ACC112 (cell line): ENCODE measurements at regions not wholly inside any gene's neighbourhood (a gene's known extent, or its start where the extent isn't known, plus 50 kb on each side); places are given as distances from the start of the nearest gene placed in this dataset.

Experiments
- H2AFZ ChIP-seq: fragments of 200-600 bp; sonication (generic); one replicate; pipeline ENCODE4 v1.6.0; 2017; ENCODE audit warnings: antibody characterized with exemption, low read length; ENCODE audit not compliant: unreplicated experiment
- H3K27ac ChIP-seq: fragments of 200-600 bp; sonication (generic); 2 replicates; pipeline ENCODE4 v1.5.1; 2014; ENCODE audit warnings: low read depth, mild to moderate bottlenecking, antibody characterized with exemption, low read length, moderate library complexity
- H3K27me3 ChIP-seq: fragments of 200-600 bp; sonication (generic); 2 replicates; pipeline ENCODE4 v1.6.1; 2014; ENCODE audit warnings: mild to moderate bottlenecking, antibody characterized with exemption, low read length, moderate library complexity, mixed read lengths; ENCODE audit not compliant: insufficient read depth
- H3K36me3 ChIP-seq: fragments of 200-600 bp; sonication (generic); 2 replicates; pipeline ENCODE4 v1.6.1; 2016; ENCODE audit warnings: mild to moderate bottlenecking, antibody characterized with exemption, low read length, moderate library complexity, mixed read lengths; ENCODE audit not compliant: insufficient read depth
- H3K4me1 ChIP-seq: fragments of 200-600 bp; sonication (generic); one replicate; pipeline ENCODE4 v1.6.1; 2016; ENCODE audit warnings: low read length, mixed read lengths; ENCODE audit not compliant: insufficient read depth, unreplicated experiment, control insufficient read depth
- H3K4me3 ChIP-seq: fragments of 200-600 bp; sonication (generic); 2 replicates; pipeline ENCODE4 v1.5.1; 2014; ENCODE audit warnings: mild to moderate bottlenecking, low read depth, low read length
- H3K79me2 ChIP-seq: fragments of 200-600 bp; sonication (generic); one replicate; pipeline ENCODE4 v1.6.0; 2016; ENCODE audit warnings: low read length; ENCODE audit not compliant: control insufficient read depth, unreplicated experiment, insufficient read depth

DNA sequence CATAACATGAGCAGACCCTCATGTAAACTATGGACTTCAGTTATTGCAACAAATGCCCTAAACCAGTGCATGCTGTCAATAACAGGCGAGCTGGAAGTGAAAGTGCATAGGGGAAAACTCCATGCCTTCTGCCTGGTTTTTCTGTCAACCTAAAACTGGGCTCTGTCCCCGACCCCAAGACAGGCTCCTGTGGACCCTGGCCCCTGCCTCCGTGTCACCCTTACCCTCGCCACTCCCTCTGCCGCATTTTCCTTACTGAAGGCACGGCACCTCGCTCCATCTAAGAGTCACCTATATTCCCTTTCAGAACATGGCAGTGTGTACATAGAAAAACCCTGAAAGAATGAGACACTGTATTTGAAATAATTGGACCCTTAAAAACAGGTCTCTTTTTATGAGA lies 151.3 kb downstream of the SHANK2 start:
- no peak overlapping the region for H2AFZ ChIP-seq
- H3K4me1 ChIP-seq, result peaks cover 3% of the 10 kb centered on the region
- no peak overlapping the region for H3K27ac ChIP-seq
- H3K79me2 ChIP-seq, result no peaks in the 10 kb centered on the region
- no peaks in the 10 kb centered on the region for H3K36me3 ChIP-seq
- H3K27me3 ChIP-seq, result no peaks in the 10 kb centered on the region
- H3K4me3 ChIP-seq, result no peak overlapping the region

GRCh38 chr11:71098776-71099175 lies 153.6 kb downstream of the SHANK2 start:
- no peak overlapping the region for H3K27ac ChIP-seq
- H3K79me2 ChIP-seq, result no peaks in the 10 kb centered on the region
- no peak overlapping the region for H2AFZ ChIP-seq
- 0 out of 2 replicates have a peak, but pooled peaks cover 3% of the 10 kb centered on the region for H3K36me3 ChIP-seq
- H3K4me1 ChIP-seq, result peaks cover 3% of the 10 kb centered on the region
- H3K27me3 ChIP-seq, result no peaks in the 10 kb centered on the region
- H3K4me3 ChIP-seq, result no peak overlapping the region

- Histone ChIP-seq H3K36me3 (0 out of 2 replicates have a peak, but pooled peaks cover 3% of the 10 kb centered on the region), H3K4me1 (peaks cover 3% of the 10 kb centered on the region), H3K79me2 (no peaks in the 10 kb centered on the region), H3K4me3 (no peak overlapping the region), H3K27me3 (no peaks in the 10 kb centered on the region), H2AFZ (no peak overlapping the region), H3K27ac (no peak overlapping the region)
Measured at GRCh38 chr11:71097506-71098240, 154.7 kb downstream of the SHANK2 start.

GRCh38 chr11:71096751-71097388 lies 155.5 kb downstream of the SHANK2 start:
- H3K27me3 ChIP-seq, result no peaks in the 10 kb centered on the region
- H3K4me3 ChIP-seq, result no peak overlapping the region
- peaks cover 3% of the 10 kb centered on the region for H3K4me1 ChIP-seq
- no peak overlapping the region for H3K27ac ChIP-seq
- H2AFZ ChIP-seq, result no peak overlapping the region
- no peaks in the 10 kb centered on the region for H3K79me2 ChIP-seq
- H3K36me3 ChIP-seq, result 0 out of 2 replicates have a peak, but pooled peaks cover 3% of the 10 kb centered on the region

DNA sequence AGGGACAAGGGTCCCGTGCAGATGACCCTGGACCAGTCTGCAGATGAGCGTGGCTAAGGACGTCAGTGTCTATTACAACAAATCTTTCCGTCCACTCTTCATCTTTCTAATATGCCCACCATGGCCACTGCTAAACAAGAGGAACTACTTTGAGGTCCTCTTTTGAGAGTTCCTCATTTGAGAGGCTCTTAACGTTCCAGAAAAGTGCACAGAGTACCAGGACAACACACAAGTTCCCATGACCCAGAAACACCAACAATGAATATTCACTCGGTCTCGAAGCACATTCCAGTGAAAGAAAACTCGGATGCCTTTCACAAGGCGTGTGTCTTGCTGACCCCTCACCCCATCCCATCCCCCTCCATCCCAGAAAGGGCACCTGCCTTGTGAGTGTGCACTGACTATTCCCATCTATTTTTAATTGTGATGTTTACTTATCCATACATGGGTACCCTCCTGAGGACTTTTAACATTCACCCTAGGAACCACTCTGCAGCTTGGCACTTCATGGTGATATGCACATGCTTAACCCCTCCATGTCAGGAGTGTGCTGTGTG lies 157.0 kb downstream of the SHANK2 start:
- Histone ChIP-seq H3K79me2 (no peaks in the 10 kb centered on the region), H3K36me3 (0 out of 2 replicates have a peak, but pooled peaks cover 3% of the 10 kb centered on the region), H3K4me3 (no peak overlapping the region), H3K4me1 (peaks cover 3% of the 10 kb centered on the region), H3K27me3 (no peaks in the 10 kb centered on the region), H2AFZ (no peak overlapping the region), H3K27ac (no peak overlapping the region)

DNA sequence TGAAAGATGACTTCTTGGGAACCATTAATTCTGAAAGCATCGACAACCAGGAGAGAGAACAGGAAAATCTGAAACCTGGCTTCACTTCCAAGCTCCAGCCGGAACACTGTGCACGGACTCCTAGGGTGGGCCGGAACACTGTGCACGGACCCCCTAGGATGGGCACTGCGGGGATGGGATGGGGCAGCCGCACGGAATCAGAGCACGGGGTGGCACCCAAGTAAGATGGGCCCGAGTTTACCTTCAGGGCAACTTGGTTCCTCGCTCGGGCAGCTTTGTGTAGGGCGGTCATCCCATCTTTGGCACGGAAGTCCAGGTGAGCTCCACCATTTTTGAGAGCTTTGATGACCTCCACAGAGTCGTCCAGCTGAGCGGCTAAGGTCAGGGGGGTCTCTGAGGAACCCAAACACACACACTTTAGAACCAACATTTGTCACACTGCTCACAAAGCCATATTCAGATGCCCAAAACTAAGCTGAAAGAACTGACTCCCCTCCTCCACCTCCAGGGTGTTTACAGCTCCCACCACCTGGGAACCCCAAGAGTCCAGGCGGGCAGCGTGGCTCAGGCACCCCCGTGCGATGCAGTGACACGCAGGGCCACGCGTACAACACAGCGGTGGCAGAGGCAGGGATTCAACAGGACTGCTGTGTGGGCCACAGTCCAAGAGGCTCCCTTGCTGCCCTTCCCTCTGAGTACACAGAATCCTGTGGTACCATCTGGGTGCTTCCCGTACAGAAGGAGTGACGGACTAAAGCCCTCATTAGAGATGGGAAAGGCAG lies 157.9 kb downstream of the SHANK2 start:
- Histone ChIP-seq H3K4me1 (peaks cover 3% of the 10 kb centered on the region), H2AFZ (no peak overlapping the region), H3K27ac (no peak overlapping the region), H3K36me3 (0 out of 2 replicates have a peak, but pooled peaks cover 3% of the 10 kb centered on the region), H3K4me3 (no peak overlapping the region), H3K79me2 (no peaks in the 10 kb centered on the region), H3K27me3 (no peaks in the 10 kb centered on the region)

- H2AFZ ChIP-seq, result no peak overlapping the region
- peaks cover 3% of the 10 kb centered on the region for H3K4me1 ChIP-seq
- H3K36me3 ChIP-seq, result 0 out of 2 replicates have a peak, but pooled peaks cover 3% of the 10 kb centered on the region
- H3K27me3 ChIP-seq, result no peaks in the 10 kb centered on the region
- H3K4me3 ChIP-seq, result no peak overlapping the region
- H3K27ac ChIP-seq, result no peak overlapping the region
- no peaks in the 10 kb centered on the region for H3K79me2 ChIP-seq
Measured at GRCh38 chr11:71093783-71094182, 158.6 kb downstream of the SHANK2 start.

- H3K27ac ChIP-seq, result no peak overlapping the region
- no peak overlapping the region for H3K4me3 ChIP-seq
- 0 out of 2 replicates have a peak, but pooled peaks cover 3% of the 10 kb centered on the region for H3K36me3 ChIP-seq
- H3K27me3 ChIP-seq, result no peaks in the 10 kb centered on the region
- H2AFZ ChIP-seq, result no peak overlapping the region
- H3K79me2 ChIP-seq, result no peaks in the 10 kb centered on the region
- H3K4me1 ChIP-seq, result no peaks in the 10 kb centered on the region
Measured at GRCh38 chr11:71091506-71092265, 160.7 kb downstream of the SHANK2 start.

DNA sequence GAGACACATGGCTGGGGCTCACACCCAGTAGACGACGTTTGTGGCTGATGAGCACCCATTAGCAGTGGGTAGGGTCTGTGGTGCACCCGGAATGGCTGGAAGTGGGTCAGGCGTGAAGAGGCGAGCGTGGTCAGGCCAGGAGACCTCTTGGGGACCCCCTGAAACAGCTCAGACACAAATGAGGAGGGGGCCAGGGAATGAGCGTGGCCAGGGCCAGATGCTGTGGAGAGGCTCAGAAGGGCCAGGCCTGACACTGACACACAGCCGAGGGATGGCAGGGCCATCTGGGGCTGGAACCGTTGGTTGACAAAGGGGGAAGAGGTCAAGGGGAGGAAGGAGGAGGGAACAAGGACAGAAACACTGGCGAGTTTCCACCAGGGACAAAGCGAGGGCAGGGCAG lies 162.8 kb downstream of the SHANK2 start:
- no peak overlapping the region for H3K4me3 ChIP-seq
- no peak overlapping the region for H3K27ac ChIP-seq
- no peaks in the 10 kb centered on the region for H3K79me2 ChIP-seq
- no peaks in the 10 kb centered on the region for H3K27me3 ChIP-seq
- H3K36me3 ChIP-seq, result 0 out of 2 replicates have a peak, but pooled peaks cover 3% of the 10 kb centered on the region
- no peak overlapping the region for H2AFZ ChIP-seq
- no peaks in the 10 kb centered on the region for H3K4me1 ChIP-seq
